Middle frontal gyrus (tissue), 1 donor: ENCODE measurements at regions not wholly inside any gene's neighbourhood (a gene's known extent, or its start where the extent isn't known, plus 50 kb on each side); places are given as distances from the start of the nearest gene placed in this dataset.

ENCODE experiments used
- DNase-seq: peaks from one replicate; pipeline ENCODE4 v3.0.0-alpha.2; 2015; ENCODE audit warnings: low spot score; ENCODE audit errors: extremely low spot score

- no peak for DNase-seq
These were observed 61.7 kb upstream of the EYA4 start for GRCh38 chr6:133179481-133179880.

GRCh38 chr6:133183691-133184090 lies 57.5 kb upstream of the EYA4 start:
- no peak for DNase-seq

GRCh38 chr6:133184798-133185372 lies 56.3 kb upstream of the EYA4 start:
- DNase-seq = no peak

GRCh38 chr6:133185731-133186130 lies 55.4 kb upstream of the EYA4 start:
- no peak for DNase-seq

DNA sequence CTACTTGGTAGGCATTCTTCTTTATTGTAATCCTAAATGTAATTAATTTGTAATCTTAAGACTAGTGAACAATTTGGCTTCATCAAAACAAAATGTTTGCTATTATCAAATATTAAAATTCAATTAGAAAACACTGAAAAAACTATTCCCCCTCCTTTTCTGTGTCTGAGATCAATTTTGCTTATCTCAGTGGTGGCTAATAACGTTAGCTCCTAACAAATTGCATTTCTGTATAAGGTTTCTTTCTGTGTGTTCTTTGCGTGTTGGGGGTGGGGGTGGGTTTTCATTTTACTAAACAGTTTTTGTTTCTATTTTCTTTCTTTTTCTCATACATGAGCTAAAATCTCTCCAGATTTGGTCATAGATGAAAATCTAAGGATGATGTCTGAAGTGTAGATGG lies 54.0 kb upstream of the EYA4 start:
- no peak for DNase-seq

- DNase-seq = no peak
These were observed 53.3 kb upstream of the EYA4 start for GRCh38 chr6:133187657-133188453.

GRCh38 chr6:133190912-133191311 lies 50.2 kb upstream of the EYA4 start:
- DNase-seq = no peak

GRCh38 chr6:133191323-133191722 lies 49.8 kb upstream of the EYA4 start:
- no peak for DNase-seq
